ENCODE measurements at regions not wholly inside any gene's neighbourhood (a gene's known extent, or its start where the extent isn't known, plus 50 kb on each side); places are given as distances from the start of the nearest gene placed in this dataset.

DNA sequence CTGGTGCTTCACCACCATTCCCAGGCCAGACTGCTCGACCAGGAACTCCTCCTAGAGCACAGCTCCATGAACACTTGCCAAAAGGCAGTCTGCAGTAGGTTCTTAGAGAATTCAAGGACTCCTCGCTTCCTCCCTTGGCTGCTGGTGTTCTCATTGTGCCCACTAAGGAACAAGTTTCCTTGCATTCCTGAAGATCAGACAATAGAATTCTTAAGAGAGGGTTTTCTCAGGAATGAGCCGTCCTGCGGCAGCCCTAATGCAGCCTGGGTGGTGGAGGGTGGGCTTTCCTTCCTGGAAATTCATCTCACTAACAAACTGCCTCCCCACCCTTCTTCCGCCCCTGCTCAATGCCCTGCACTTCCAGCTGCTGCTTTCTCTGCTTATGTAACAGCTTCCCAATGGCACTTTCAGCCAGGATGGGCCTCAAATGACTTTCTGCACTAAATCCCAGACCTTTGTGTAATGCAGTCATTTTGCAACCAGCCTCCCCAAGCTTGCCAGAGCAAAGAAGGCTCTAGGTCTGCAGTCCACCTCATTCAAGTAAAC, 287.9 kb downstream of the PLPP3 start:
- H3K4me3 ChIP-seq (replicated peaks; ENCODE audit: low read depth, low read length), result no peak overlapping the region
- no peak for DNase-seq (ENCODE audit: extremely low read depth, insufficient read length)
- no peaks in the 10 kb centered on the region for H3K36me3 ChIP-seq (ENCODE audit: control insufficient read depth, insufficient read depth, low read length)
- no peaks in the 10 kb centered on the region; the same call in 1 of the 2 replicates for H3K27me3 ChIP-seq (replicated peaks; ENCODE audit: control insufficient read depth, insufficient read depth, low read length)
- TF ChIP-seq, protein P1, sequence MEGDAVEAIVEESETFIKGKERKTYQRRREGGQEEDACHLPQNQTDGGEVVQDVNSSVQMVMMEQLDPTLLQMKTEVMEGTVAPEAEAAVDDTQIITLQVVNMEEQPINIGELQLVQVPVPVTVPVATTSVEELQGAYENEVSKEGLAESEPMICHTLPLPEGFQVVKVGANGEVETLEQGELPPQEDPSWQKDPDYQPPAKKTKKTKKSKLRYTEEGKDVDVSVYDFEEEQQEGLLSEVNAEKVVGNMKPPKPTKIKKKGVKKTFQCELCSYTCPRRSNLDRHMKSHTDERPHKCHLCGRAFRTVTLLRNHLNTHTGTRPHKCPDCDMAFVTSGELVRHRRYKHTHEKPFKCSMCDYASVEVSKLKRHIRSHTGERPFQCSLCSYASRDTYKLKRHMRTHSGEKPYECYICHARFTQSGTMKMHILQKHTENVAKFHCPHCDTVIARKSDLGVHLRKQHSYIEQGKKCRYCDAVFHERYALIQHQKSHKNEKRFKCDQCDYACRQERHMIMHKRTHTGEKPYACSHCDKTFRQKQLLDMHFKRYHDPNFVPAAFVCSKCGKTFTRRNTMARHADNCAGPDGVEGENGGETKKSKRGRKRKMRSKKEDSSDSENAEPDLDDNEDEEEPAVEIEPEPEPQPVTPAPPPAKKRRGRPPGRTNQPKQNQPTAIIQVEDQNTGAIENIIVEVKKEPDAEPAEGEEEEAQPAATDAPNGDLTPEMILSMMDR (IDR thresholded peaks at IDR 0.05; ENCODE audit: insufficient read depth, low read length, poor library complexity, severe bottlenecking), result no peak

DNA sequence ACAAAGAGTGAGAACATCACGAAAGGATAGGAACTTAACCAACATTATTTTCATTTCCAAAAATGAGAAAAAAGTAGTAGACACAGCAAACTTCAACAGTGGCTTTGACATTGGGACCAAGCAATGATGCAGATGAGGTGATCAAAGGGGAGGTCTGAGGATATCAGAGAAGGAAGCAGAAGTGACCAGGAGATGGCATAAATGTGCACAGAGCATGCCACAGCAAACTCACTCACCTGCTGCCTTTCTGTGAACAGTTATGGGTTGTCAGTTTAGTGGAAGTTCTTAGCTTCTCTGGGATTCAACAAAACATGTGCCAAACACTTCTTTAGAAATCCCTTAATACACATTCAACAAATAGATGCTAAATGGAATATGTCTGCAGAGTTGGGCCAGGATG, 290.1 kb downstream of the PLPP3 start:
- DNase-seq (ENCODE audit: extremely low read depth, insufficient read length), result no peak
- H3K4me3 ChIP-seq (replicated peaks; ENCODE audit: low read depth, low read length), result no peak overlapping the region
- TF ChIP-seq, protein P1 (IDR thresholded peaks at IDR 0.05; ENCODE audit: insufficient read depth, low read length, poor library complexity, severe bottlenecking), result no peak

DNA sequence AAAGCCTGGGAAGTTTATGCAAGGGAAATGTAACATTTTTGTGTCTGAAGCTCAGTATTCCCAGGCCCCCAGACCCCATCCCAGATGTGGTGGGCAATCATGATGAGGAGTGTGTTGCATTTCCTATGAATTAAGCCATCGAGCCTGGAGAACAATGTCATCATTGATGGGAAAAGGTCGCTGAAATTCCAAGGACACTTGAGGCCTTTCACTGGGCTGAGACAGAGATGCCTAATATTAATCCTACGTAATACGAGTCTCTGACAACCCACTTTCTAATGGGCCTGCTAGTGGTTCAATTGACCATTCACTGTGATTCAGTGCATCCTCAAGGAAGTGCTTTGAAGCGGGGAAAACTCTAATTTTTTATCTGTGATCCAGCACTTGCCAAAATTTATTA, 291.6 kb downstream of the PLPP3 start:
- no peak overlapping the region for H3K4me3 ChIP-seq (replicated peaks; ENCODE audit: low read depth, low read length)
- no peak for DNase-seq (ENCODE audit: extremely low read depth, insufficient read length)
- TF ChIP-seq, protein P1 (IDR thresholded peaks at IDR 0.05; ENCODE audit: insufficient read depth, low read length, poor library complexity, severe bottlenecking), result no peak
- H3K27me3 ChIP-seq (replicated peaks; ENCODE audit: control insufficient read depth, insufficient read depth, low read length), result no peaks in the 10 kb centered on the region; the same call in none of the 2 replicates
- no peaks in the 10 kb centered on the region for H3K36me3 ChIP-seq (ENCODE audit: control insufficient read depth, insufficient read depth, low read length)

More for the DNA sequence above, 290.1 kb downstream of the PLPP3 start:
- H3K36me3 ChIP-seq (ENCODE audit: control insufficient read depth, insufficient read depth, low read length), result no peaks in the 10 kb centered on the region
- no peaks in the 10 kb centered on the region; the same call in none of the 2 replicates for H3K27me3 ChIP-seq (replicated peaks; ENCODE audit: control insufficient read depth, insufficient read depth, low read length)

DNA sequence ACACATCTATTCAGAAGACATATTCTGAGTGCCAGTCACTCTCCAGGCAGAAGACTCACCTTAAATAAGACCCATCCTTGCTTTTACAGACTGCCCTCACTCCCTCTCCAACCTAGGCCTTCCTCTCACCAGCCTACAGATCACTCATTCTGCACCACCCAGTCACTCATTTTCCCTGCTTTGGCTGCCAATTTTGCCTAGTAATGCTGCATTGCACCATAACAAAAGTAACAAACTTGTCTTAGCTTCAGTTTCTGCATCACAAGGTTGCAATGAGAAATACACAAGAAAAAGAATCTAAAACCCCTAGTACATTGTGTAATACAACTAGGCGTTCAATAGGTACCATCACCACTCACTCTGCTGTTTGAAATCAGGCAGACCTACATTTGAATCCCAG, 292.4 kb downstream of the PLPP3 start:
- TF ChIP-seq, protein P1 (IDR thresholded peaks at IDR 0.05; ENCODE audit: insufficient read depth, low read length, poor library complexity, severe bottlenecking), result no peak
- Histone ChIP-seq H3K36me3 (ENCODE audit: control insufficient read depth, insufficient read depth, low read length) (no peaks in the 10 kb centered on the region), H3K4me3 (replicated peaks; ENCODE audit: low read depth, low read length) (no peak overlapping the region), H3K27me3 (replicated peaks; ENCODE audit: control insufficient read depth, insufficient read depth, low read length) (no peaks in the 10 kb centered on the region; the same call in none of the 2 replicates)
- no peak for DNase-seq (ENCODE audit: extremely low read depth, insufficient read length)

DNA sequence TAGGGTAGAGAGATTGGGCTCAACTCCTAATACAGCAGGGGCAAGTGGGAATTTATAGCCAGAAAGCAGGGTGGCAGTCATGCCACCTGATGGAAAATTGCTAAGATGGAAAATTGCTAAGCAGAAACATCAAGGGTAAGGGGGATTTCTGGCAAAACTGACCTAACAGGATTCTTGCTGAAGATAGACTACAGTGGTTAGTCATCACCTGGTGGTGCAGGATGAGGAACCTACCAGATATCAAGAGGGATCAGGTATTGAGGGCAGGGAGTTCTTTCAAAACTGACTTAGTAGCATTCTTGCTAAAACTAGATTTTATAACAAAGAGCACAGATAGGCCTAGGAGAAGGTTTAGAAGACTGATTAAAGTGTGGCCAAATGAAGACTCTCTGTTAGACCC, 292.9 kb downstream of the PLPP3 start:
- H3K36me3 ChIP-seq (ENCODE audit: control insufficient read depth, insufficient read depth, low read length), result no peaks in the 10 kb centered on the region
- no peak overlapping the region for H3K4me3 ChIP-seq (replicated peaks; ENCODE audit: low read depth, low read length)
- TF ChIP-seq, protein P1 (IDR thresholded peaks at IDR 0.05; ENCODE audit: insufficient read depth, low read length, poor library complexity, severe bottlenecking), result no peak
- H3K27me3 ChIP-seq (replicated peaks; ENCODE audit: control insufficient read depth, insufficient read depth, low read length), result no peaks in the 10 kb centered on the region; the same call in 1 of the 2 replicates
- DNase-seq (ENCODE audit: extremely low read depth, insufficient read length), result no peak

Measured in GM06990 (cell line).